PC-9 (cell line): ENCODE measurements at regions not wholly inside any gene's neighbourhood (a gene's known extent, or its start where the extent isn't known, plus 50 kb on each side); places are given as distances from the start of the nearest gene placed in this dataset.
A peak's percentile ranks its signal among the peaks of the same experiment; 100 is the strongest.

Experiments used
- BruUV-seq: library from RNA; stranded (reverse); fragments of 400-500 nt; replicated peaks from 2 replicates; lab custom pipeline; 2021; lab: Mats Ljungman, UMichigan
- CTCF ChIA-PET: fragments of 300-600 bp; sonication (Branson Sonifier 250); formaldehyde crosslinking; loops from one replicate; lab custom pipeline; 2022; ENCODE audit warnings: antibody characterized with exemption; lab: Charles Lee
- POLR2A ChIA-PET: fragments of 300-600 bp; sonication (Branson Sonifier 250); formaldehyde crosslinking; loops from one replicate; lab custom pipeline; 2022; ENCODE audit warnings: antibody characterized with exemption; ENCODE audit not compliant: unreplicated experiment; lab: Charles Lee
- DNase-seq, 2 experiments: peaks; one replicate each; pipeline versions ENCODE4 v3.0.0 to v3.0.0-alpha.2; 2015 to 2022; ENCODE audit warnings: mixed read lengths in 1 of 2
- H2AFZ ChIP-seq: fragments of 200-600 bp; sonication (generic); 2 replicates; pipeline ENCODE4 v1.8.1; 2017; ENCODE audit warnings: antibody characterized with exemption
- H3F3A ChIP-seq: fragments of 200-600 bp; sonication (generic); 2 replicates; pipeline ENCODE4 v1.8.1; 2017; ENCODE audit warnings: antibody characterized with exemption, mild to moderate bottlenecking, low read depth; ENCODE audit not compliant: insufficient read depth
- H3K27ac ChIP-seq: fragments of 200-600 bp; sonication (generic); 2 replicates; pipeline ENCODE4 v1.6.1; 2016; ENCODE audit warnings: mixed run types
- H3K27me3 ChIP-seq: fragments of 200-600 bp; sonication (generic); 2 replicates; pipeline ENCODE4 v1.6.1; 2016; ENCODE audit warnings: low read depth, mixed run types; ENCODE audit not compliant: insufficient read depth
- H3K36me3 ChIP-seq: fragments of 200-600 bp; sonication (generic); 2 replicates; pipeline ENCODE4 v1.6.1; 2016; ENCODE audit warnings: low read depth, mixed run types
- H3K4me1 ChIP-seq: fragments of 200-600 bp; sonication (generic); replicated peaks from 2 replicates; pipeline ENCODE4 v1.6.1; 2016; ENCODE audit warnings: mixed run types; ENCODE audit not compliant: insufficient read depth
- H3K4me2 ChIP-seq: fragments of 200-600 bp; sonication (generic); 2 replicates; pipeline ENCODE4 v1.6.1; 2017; ENCODE audit warnings: mixed run types
- H3K4me3 ChIP-seq: fragments of 200-600 bp; sonication (generic); 2 replicates; pipeline ENCODE4 v1.6.1; 2016; ENCODE audit warnings: mixed run types
- H3K79me2 ChIP-seq: fragments of 200-600 bp; sonication (generic); 2 replicates; pipeline ENCODE4 v1.6.1; 2017; ENCODE audit warnings: low read depth, mixed run types
- H3K9me2 ChIP-seq: fragments of 200-600 bp; sonication (generic); 2 replicates; pipeline ENCODE4 v1.8.1; 2017; ENCODE audit warnings: mild to moderate bottlenecking; ENCODE audit not compliant: insufficient read depth
- H3K9me3 ChIP-seq: fragments of 200-600 bp; sonication (generic); 2 replicates; pipeline ENCODE4 v1.8.1; 2016; ENCODE audit warnings: low read depth; ENCODE audit not compliant: insufficient read depth
- H4K20me1 ChIP-seq: fragments of 200-600 bp; sonication (generic); 2 replicates; pipeline ENCODE4 v1.8.1; 2017; ENCODE audit not compliant: insufficient read depth
- EZH2 ChIP-seq: fragments of 200-600 bp; sonication (generic); IDR thresholded peaks from 2 replicates; pipeline ENCODE4 v1.8.0; 2017; ENCODE audit warnings: antibody characterized with exemption, low read depth
- intact Hi-C: fragments of 100-400 bp; cut with micrococcal nuclease; formaldehyde crosslinking; loops from one replicate; pipeline ENCODE4 v1.10.0; 2022; ENCODE audit not compliant: unreplicated experiment
- TF ChIP-seq, protein P1 (sequence below): fragments of 200-600 bp; sonication (generic); conservative IDR thresholded peaks from 2 replicates; pipeline ENCODE4 v1.6.1; 2017; ENCODE audit warnings: mixed run types, antibody characterized with exemption, mild to moderate bottlenecking, moderate library complexity

GRCh38 chr7:37546677-37547076, 98.0 kb upstream of the ELMO1 start:
- H3K4me3 ChIP-seq, result no peak overlapping the region
- H3K4me2 ChIP-seq, result no peak overlapping the region
- BruUV-seq, result no TSS peak
- peak in 1 of 2 experiments; percentile 10 for DNase-seq
- H3K9me2 ChIP-seq, result no peaks in the 10 kb centered on the region
- intact Hi-C loops, result no loop called here
- no peaks in the 10 kb centered on the region for H3K36me3 ChIP-seq
- no peaks in the 10 kb centered on the region for H4K20me1 ChIP-seq
- ChIA-PET CTCF (no interaction called here), POLR2A (no interaction called here)
- TF ChIP-seq EZH2, result no peak
- TF ChIP-seq, protein P1, sequence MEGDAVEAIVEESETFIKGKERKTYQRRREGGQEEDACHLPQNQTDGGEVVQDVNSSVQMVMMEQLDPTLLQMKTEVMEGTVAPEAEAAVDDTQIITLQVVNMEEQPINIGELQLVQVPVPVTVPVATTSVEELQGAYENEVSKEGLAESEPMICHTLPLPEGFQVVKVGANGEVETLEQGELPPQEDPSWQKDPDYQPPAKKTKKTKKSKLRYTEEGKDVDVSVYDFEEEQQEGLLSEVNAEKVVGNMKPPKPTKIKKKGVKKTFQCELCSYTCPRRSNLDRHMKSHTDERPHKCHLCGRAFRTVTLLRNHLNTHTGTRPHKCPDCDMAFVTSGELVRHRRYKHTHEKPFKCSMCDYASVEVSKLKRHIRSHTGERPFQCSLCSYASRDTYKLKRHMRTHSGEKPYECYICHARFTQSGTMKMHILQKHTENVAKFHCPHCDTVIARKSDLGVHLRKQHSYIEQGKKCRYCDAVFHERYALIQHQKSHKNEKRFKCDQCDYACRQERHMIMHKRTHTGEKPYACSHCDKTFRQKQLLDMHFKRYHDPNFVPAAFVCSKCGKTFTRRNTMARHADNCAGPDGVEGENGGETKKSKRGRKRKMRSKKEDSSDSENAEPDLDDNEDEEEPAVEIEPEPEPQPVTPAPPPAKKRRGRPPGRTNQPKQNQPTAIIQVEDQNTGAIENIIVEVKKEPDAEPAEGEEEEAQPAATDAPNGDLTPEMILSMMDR, result no peak
- no peaks in the 10 kb centered on the region for H3K4me1 ChIP-seq
- no peaks in the 10 kb centered on the region; the same call in 1 of the 2 replicates for H3K9me3 ChIP-seq
- H3K27ac ChIP-seq, result no peak overlapping the region
- H3K79me2 ChIP-seq, result no peaks in the 10 kb centered on the region
- no peak overlapping the region for H2AFZ ChIP-seq
- no peaks in the 10 kb centered on the region for H3F3A ChIP-seq
- H3K27me3 ChIP-seq, result no peaks in the 10 kb centered on the region

GRCh38 chr7:37549076-37549931, 100.6 kb upstream of the ELMO1 start:
- no peak overlapping the region for H3K4me2 ChIP-seq

GRCh38 chr7:37550426-37550825, 101.8 kb upstream of the ELMO1 start:
- no peak overlapping the region for H2AFZ ChIP-seq
- intact Hi-C loops, result no loop called here
- POLR2A ChIA-PET, result no interaction called here
- no peaks in the 10 kb centered on the region for H3K4me1 ChIP-seq
- no peak overlapping the region for H3K4me2 ChIP-seq
- H3K4me3 ChIP-seq, result no peak overlapping the region
- H3K27me3 ChIP-seq, result no peaks in the 10 kb centered on the region
- BruUV-seq, result no TSS peak
- no peaks in the 10 kb centered on the region for H3K9me2 ChIP-seq
- no peaks in the 10 kb centered on the region for H3K36me3 ChIP-seq
- H3K79me2 ChIP-seq, result no peaks in the 10 kb centered on the region
- CTCF ChIA-PET, result no interaction called here
- H4K20me1 ChIP-seq, result no peaks in the 10 kb centered on the region
- no peak for DNase-seq
- TF ChIP-seq EZH2, result no peak
- TF ChIP-seq, protein P1, result no peak
- H3K9me3 ChIP-seq, result no peaks in the 10 kb centered on the region; the same call in 1 of the 2 replicates
- no peak overlapping the region for H3K27ac ChIP-seq
- no peaks in the 10 kb centered on the region; the same call in 1 of the 2 replicates for H3F3A ChIP-seq

More at GRCh38 chr7:37549076-37549931, 100.6 kb upstream of the ELMO1 start:
- Histone ChIP-seq H3K36me3 (no peaks in the 10 kb centered on the region), H4K20me1 (no peaks in the 10 kb centered on the region), H3K4me3 (no peak overlapping the region), H3K27me3 (no peaks in the 10 kb centered on the region), H3F3A (no peaks in the 10 kb centered on the region; the same call in 1 of the 2 replicates), H2AFZ (no peak overlapping the region), H3K9me2 (no peaks in the 10 kb centered on the region), H3K9me3 (no peaks in the 10 kb centered on the region; the same call in 1 of the 2 replicates), H3K27ac (no peak overlapping the region), H3K4me1 (no peaks in the 10 kb centered on the region), H3K79me2 (no peaks in the 10 kb centered on the region)
- TF ChIP-seq, protein P1, result no peak
- TF ChIP-seq EZH2, result no peak
- intact Hi-C loops, result no loop called here
- CTCF ChIA-PET, result no interaction called here
- DNase-seq, result no peak
- BruUV-seq, result no TSS peak
- POLR2A ChIA-PET, result no interaction called here
